H9 (cell line): ENCODE measurements at regions not wholly inside any gene's neighbourhood (a gene's known extent, or its start where the extent isn't known, plus 50 kb on each side); places are given as distances from the start of the nearest gene placed in this dataset.

Source experiments
- DNase-seq: peaks from one replicate; pipeline ENCODE4 v3.0.0-alpha.2; 2017
- H2AFZ ChIP-seq: one replicate; pipeline ENCODE4 v1.6.1; 2013; ENCODE audit warnings: mild to moderate bottlenecking, low read length, control low read depth, moderate library complexity
- H2AK5ac ChIP-seq: 2 replicates; pipeline ENCODE4 v1.6.1; 2013; ENCODE audit warnings: low read length, control low read depth, mixed read lengths; ENCODE audit not compliant: insufficient read length
- H2BK120ac ChIP-seq: one replicate; pipeline ENCODE4 v1.6.1; 2013; ENCODE audit warnings: low read depth, mild to moderate bottlenecking, low read length, control low read depth, inconsistent platforms; ENCODE audit not compliant: poor library complexity, severe bottlenecking
- H2BK12ac ChIP-seq: 2 replicates; pipeline ENCODE4 v1.6.1; 2013; ENCODE audit warnings: low read length, control low read depth, mixed read lengths, low read depth; ENCODE audit not compliant: insufficient read length
- H2BK15ac ChIP-seq: 2 replicates; pipeline ENCODE4 v1.6.1; 2013; ENCODE audit warnings: low read depth, low read length, control low read depth
- H2BK20ac ChIP-seq: one replicate; pipeline ENCODE4 v1.6.1; 2013; ENCODE audit warnings: low read depth, mild to moderate bottlenecking, low read length, control low read depth, inconsistent platforms; ENCODE audit not compliant: poor library complexity, severe bottlenecking
- H2BK5ac ChIP-seq: 2 replicates; pipeline ENCODE4 v1.6.1; 2013; ENCODE audit warnings: low read length, control low read depth, mixed read lengths; ENCODE audit not compliant: insufficient read length
- H3K14ac ChIP-seq: 2 replicates; pipeline ENCODE4 v1.6.1; 2013; ENCODE audit warnings: low read length, control low read depth; ENCODE audit not compliant: insufficient read depth
- H3K18ac ChIP-seq: 2 replicates; pipeline ENCODE4 v1.6.1; 2013; ENCODE audit warnings: low read depth, mild to moderate bottlenecking, mixed read lengths, low read length, control low read depth; ENCODE audit not compliant: insufficient read length
- H3K23ac ChIP-seq: 2 replicates; pipeline ENCODE4 v1.6.1; 2013; ENCODE audit warnings: low read length, control low read depth, mixed read lengths, low read depth; ENCODE audit not compliant: insufficient read length
- H3K23me2 ChIP-seq: 2 replicates; pipeline ENCODE4 v1.6.1; 2013; ENCODE audit warnings: low read depth, mild to moderate bottlenecking, mixed read lengths, low read length, control low read depth; ENCODE audit not compliant: insufficient read length, poor library complexity, severe bottlenecking
- H3K27ac ChIP-seq: 2 replicates; pipeline ENCODE4 v1.5.1; 2013; ENCODE audit warnings: low read length, control low read depth, mixed read lengths, low read depth; ENCODE audit not compliant: insufficient read length
- H3K27me3 ChIP-seq: 2 replicates; pipeline ENCODE4 v1.6.1; 2013; ENCODE audit warnings: low read length, control low read depth, inconsistent platforms; ENCODE audit not compliant: insufficient read depth
- H3K4ac ChIP-seq: 2 replicates; pipeline ENCODE4 v1.6.1; 2013; ENCODE audit warnings: low read depth, mild to moderate bottlenecking, control low read depth, inconsistent platforms, low read length, moderate library complexity
- H3K4me1 ChIP-seq: 2 replicates; pipeline ENCODE4 v1.6.1; 2013; ENCODE audit warnings: low read length, control low read depth, inconsistent platforms; ENCODE audit not compliant: insufficient read depth
- H3K4me2 ChIP-seq: 2 replicates; pipeline ENCODE4 v1.6.1; 2013; ENCODE audit warnings: low read length, control low read depth, mixed read lengths; ENCODE audit not compliant: insufficient read length, insufficient read depth
- H3K56ac ChIP-seq: 2 replicates; pipeline ENCODE4 v1.6.1; 2013; ENCODE audit warnings: low read depth, mild to moderate bottlenecking, mixed read lengths, low read length, control low read depth; ENCODE audit not compliant: insufficient read length
- H3K79me1 ChIP-seq: 2 replicates; pipeline ENCODE4 v1.6.1; 2013; ENCODE audit warnings: low read depth, mild to moderate bottlenecking, moderate library complexity, low read length, control low read depth, inconsistent platforms; ENCODE audit not compliant: insufficient read depth, poor library complexity, severe bottlenecking
- H3K79me2 ChIP-seq: 2 replicates; pipeline ENCODE4 v1.6.1; 2013; ENCODE audit warnings: low read length, control low read depth, inconsistent platforms; ENCODE audit not compliant: insufficient read depth
- H3K9ac ChIP-seq: 2 replicates; pipeline ENCODE4 v1.6.1; 2013; ENCODE audit warnings: low read length, control low read depth, mixed read lengths; ENCODE audit not compliant: insufficient read length; ENCODE audit errors: extremely low read depth
- H3K9me3 ChIP-seq: one replicate; pipeline ENCODE4 v1.6.1; 2013; ENCODE audit warnings: low read depth, low read length, inconsistent platforms; ENCODE audit not compliant: control insufficient read depth
- H3T11ph ChIP-seq: one replicate; pipeline ENCODE4 v1.6.1; 2013; ENCODE audit warnings: mild to moderate bottlenecking, low read length, control low read depth, inconsistent platforms
- H4K20me1 ChIP-seq: one replicate; pipeline ENCODE4 v1.6.1; 2013; ENCODE audit not compliant: control insufficient read depth, insufficient read length, insufficient read depth
- H4K5ac ChIP-seq: 2 replicates; pipeline ENCODE4 v1.6.1; 2013; ENCODE audit warnings: low read depth, mild to moderate bottlenecking, mixed read lengths, low read length, control low read depth; ENCODE audit not compliant: insufficient read length
- H4K8ac ChIP-seq: replicated peaks from 2 replicates; pipeline ENCODE4 v1.6.1; 2013; ENCODE audit warnings: low read length, control low read depth, mixed read lengths, low read depth; ENCODE audit not compliant: insufficient read length
- H4K91ac ChIP-seq: 2 replicates; pipeline ENCODE4 v1.6.1; 2013; ENCODE audit warnings: low read depth, mild to moderate bottlenecking, moderate library complexity, mixed read lengths, low read length, control low read depth; ENCODE audit not compliant: insufficient read length
- H3K27ac Mint-ChIP-seq, 3 experiments: 2 replicates in 2 of 3; 3 replicates in 1 of 3; pipeline ENCODE4 v1.8.0; 2020 to 2021; ENCODE audit warnings: mixed read lengths in 3 of 3, mild to moderate bottlenecking in 1 of 3, moderate library complexity in 1 of 3
- H3K27me3 Mint-ChIP-seq: 2 replicates; pipeline ENCODE4 v1.8.0; 2021; ENCODE audit warnings: low read depth, mild to moderate bottlenecking, moderate library complexity, mixed read lengths
- H3K36me3 Mint-ChIP-seq, 3 experiments: 2 replicates in 2 of 3; 3 replicates in 1 of 3; pipeline ENCODE4 v1.8.0; 2020 to 2021; ENCODE audit warnings: low read depth in 3 of 3, mixed read lengths in 3 of 3; ENCODE audit not compliant: insufficient read depth in 1 of 3
- H3K4me1 Mint-ChIP-seq, 2 experiments: 2 replicates each; pipeline ENCODE4 v1.8.0; 2020; ENCODE audit warnings: mixed read lengths in 2 of 2
- H3K4me3 Mint-ChIP-seq, 2 experiments: 2 replicates in 1 of 2; 3 replicates in 1 of 2; pipeline ENCODE4 v1.8.0; 2020 to 2021; ENCODE audit warnings: mild to moderate bottlenecking in 2 of 2, mixed read lengths in 2 of 2, moderate library complexity in 1 of 2
- H3K9me3 Mint-ChIP-seq, 2 experiments: 2 replicates in 1 of 2; 3 replicates in 1 of 2; pipeline ENCODE4 v1.8.0; 2020; ENCODE audit warnings: mild to moderate bottlenecking in 2 of 2, mixed read lengths in 2 of 2, moderate library complexity in 1 of 2
- CTCF ChIP-seq: fragments of 200-600 bp; sonication (generic); conservative IDR thresholded peaks from 3 replicates; pipeline ENCODE4 v1.8.0; 2021; ENCODE audit warnings: antibody characterized with exemption, mild to moderate bottlenecking
- WGBS: extraction: QIAGEN DNeasy Blood & Tissue Kit; methylation state at CpG from one replicate; pipeline ENCODE4 v1.1.7; 2013; ENCODE audit warnings: missing lambda C conversion rate, low lambda C conversion rate, mixed read lengths; ENCODE audit not compliant: insufficient read length; ENCODE audit errors: extremely low coverage; 5-methylcytosine and 5-hydroxymethylcytosine counted together

GRCh38 chr5:3321119-3321760 lies 274.4 kb upstream of the IRX1 start:
- Histone ChIP-seq H4K8ac (no peak overlapping the region), H3K9ac (no peak overlapping the region), H4K20me1 (no peaks in the 10 kb centered on the region), H3K4ac (no peak overlapping the region), H2BK5ac (no peak overlapping the region), H3K23ac (no peak overlapping the region), H4K91ac (no peak overlapping the region), H2AK5ac (no peak overlapping the region), H3K14ac (no peak overlapping the region), H3K18ac (no peak overlapping the region), H3K56ac (no peak overlapping the region), H3K79me2 (no peaks in the 10 kb centered on the region), H3K9me3 (no peaks in the 10 kb centered on the region), H2BK20ac (no peak overlapping the region), H3T11ph (no peak overlapping the region), H2BK12ac (no peak overlapping the region), H2AFZ (no peak overlapping the region), H2BK15ac (no peak overlapping the region), H3K4me1 (no peaks in the 10 kb centered on the region), H2BK120ac (no peak overlapping the region), H3K27ac (no peak overlapping the region), H3K27me3 (no peaks in the 10 kb centered on the region), H3K4me2 (no peak overlapping the region), H3K79me1 (no peaks in the 10 kb centered on the region), H4K5ac (no peak overlapping the region), H3K23me2 (no peaks in the 10 kb centered on the region)
- H3K9me3 Mint-ChIP-seq, result no peaks in the 10 kb centered on the region
- no peak overlapping the region for H3K4me3 Mint-ChIP-seq
- H3K27ac Mint-ChIP-seq, result no peak overlapping the region
- no CpG with 5 or more reads among the region's 11 CpGs for WGBS
- DNase-seq, result no peak
- H3K36me3 Mint-ChIP-seq, result no peaks in the 10 kb centered on the region
- H3K27me3 Mint-ChIP-seq, result no peaks in the 10 kb centered on the region
- no peak for TF ChIP-seq CTCF
- H3K4me1 Mint-ChIP-seq, result peaks cover 0 to 5% of the 10 kb centered on the region in 2 experiments; a peak in 1 of 4 replicates
